Calu3 (cell line): ENCODE measurements at regions not wholly inside any gene's neighbourhood (a gene's known extent, or its start where the extent isn't known, plus 50 kb on each side); places are given as distances from the start of the nearest gene placed in this dataset.
A peak's percentile ranks its signal among the peaks of the same experiment; 100 is the strongest.

ENCODE experiments used
- BruUV-seq: library from RNA; stranded (reverse); fragments of 400-500 nt; replicated peaks from 2 replicates; lab custom pipeline; 2021; lab: Mats Ljungman, UMichigan
- CTCF ChIA-PET: fragments of 300-600 bp; sonication (Branson Sonifier 250); formaldehyde crosslinking; loops from one replicate; lab custom pipeline; 2022; ENCODE audit warnings: antibody characterized with exemption; lab: Charles Lee
- DNase-seq: peaks from one replicate; pipeline ENCODE4 v3.0.0; 2022
- H3K27ac Mint-ChIP-seq: one replicate; pipeline ENCODE4 v1.8.0; 2022; ENCODE audit warnings: mixed read lengths; ENCODE audit not compliant: unreplicated experiment
- H3K27me3 Mint-ChIP-seq: one replicate; pipeline ENCODE4 v1.8.0; 2022; ENCODE audit warnings: mixed read lengths; ENCODE audit not compliant: unreplicated experiment
- H3K36me3 Mint-ChIP-seq: one replicate; pipeline ENCODE4 v1.8.0; 2022; ENCODE audit warnings: mild to moderate bottlenecking, moderate library complexity, mixed read lengths; ENCODE audit not compliant: insufficient read depth, unreplicated experiment
- H3K4me1 Mint-ChIP-seq: one replicate; pipeline ENCODE4 v1.8.0; 2022; ENCODE audit warnings: mild to moderate bottlenecking, low read depth, mixed read lengths; ENCODE audit not compliant: unreplicated experiment
- H3K4me3 Mint-ChIP-seq: one replicate; pipeline ENCODE4 v1.8.0; 2022; ENCODE audit warnings: mild to moderate bottlenecking, low read depth, moderate library complexity, mixed read lengths; ENCODE audit not compliant: unreplicated experiment
- H3K9me3 Mint-ChIP-seq: one replicate; pipeline ENCODE4 v1.8.0; 2022; ENCODE audit warnings: low read depth, mixed read lengths; ENCODE audit not compliant: unreplicated experiment
- CTCF ChIP-seq: fragments of 200-600 bp; IDR thresholded peaks from one replicate; pipeline ENCODE4 v1.8.0; 2022; ENCODE audit warnings: antibody characterized with exemption; ENCODE audit not compliant: unreplicated experiment
- intact Hi-C: fragments of 100-400 bp; cut with micrococcal nuclease; formaldehyde crosslinking; loops from one replicate; pipeline ENCODE4 v1.10.0; 2022; ENCODE audit not compliant: unreplicated experiment

- Mint-ChIP-seq H3K9me3 (no peaks in the 10 kb centered on the region), H3K27me3 (no peaks in the 10 kb centered on the region), H3K27ac (no peak overlapping the region), H3K4me1 (no peaks in the 10 kb centered on the region), H3K4me3 (no peak overlapping the region), H3K36me3 (no peaks in the 10 kb centered on the region)
- BruUV-seq, result no TSS peak
- CTCF ChIA-PET, result no interaction called here
- no peak for DNase-seq
- intact Hi-C loops, result loop anchor here (5.0 kb wide), 1 partner anchor 218 kb away; no protein-coding TSS in a partner anchor
- no peak for TF ChIP-seq CTCF
Measured at GRCh38 chr3:81913886-81914663, 152.6 kb upstream of the GBE1 start.

GRCh38 chr3:81911221-81911620 lies 149.8 kb upstream of the GBE1 start:
- no peak for TF ChIP-seq CTCF
- Mint-ChIP-seq H3K27me3 (no peaks in the 10 kb centered on the region), H3K36me3 (no peaks in the 10 kb centered on the region), H3K4me3 (no peak overlapping the region), H3K27ac (no peak overlapping the region), H3K9me3 (no peaks in the 10 kb centered on the region), H3K4me1 (no peaks in the 10 kb centered on the region)
- intact Hi-C loops, result loop anchor here (2.0 to 5.0 kb wide), 2 partner anchors 221 to 244 kb away; no protein-coding TSS in a partner anchor
- CTCF ChIA-PET, result no interaction called here
- no TSS peak for BruUV-seq
- no peak for DNase-seq

GRCh38 chr3:81910244-81910852 lies 148.9 kb upstream of the GBE1 start:
- Mint-ChIP-seq H3K4me1 (no peaks in the 10 kb centered on the region), H3K36me3 (no peaks in the 10 kb centered on the region), H3K9me3 (no peaks in the 10 kb centered on the region), H3K27ac (no peak overlapping the region), H3K27me3 (no peaks in the 10 kb centered on the region), H3K4me3 (no peak overlapping the region)
- TF ChIP-seq CTCF, result peak; percentile 44
- CTCF ChIA-PET, result interaction anchor here (1.6 kb wide), 1 partner anchor 10 kb away, joined by 5 read pairs; no protein-coding TSS in a partner anchor
- BruUV-seq, result no TSS peak
- DNase-seq, result peak; percentile 32
- intact Hi-C loops, result loop anchor here (2.0 to 5.0 kb wide), 2 partner anchors 222 to 244 kb away; no protein-coding TSS in a partner anchor

GRCh38 chr3:81909796-81910195 lies 148.4 kb upstream of the GBE1 start:
- H3K36me3 Mint-ChIP-seq, result no peaks in the 10 kb centered on the region
- DNase-seq, result no peak
- intact Hi-C loops, result loop anchor here (2.0 to 5.0 kb wide), 2 partner anchors 223 to 243 kb away; no protein-coding TSS in a partner anchor
- no peak overlapping the region for H3K27ac Mint-ChIP-seq
- CTCF ChIA-PET, result interaction anchor here (1.6 kb wide), 1 partner anchor 9 kb away, joined by 5 read pairs; no protein-coding TSS in a partner anchor
- TF ChIP-seq CTCF, result no peak
- H3K27me3 Mint-ChIP-seq, result no peaks in the 10 kb centered on the region
- no peaks in the 10 kb centered on the region for H3K4me1 Mint-ChIP-seq
- no peak overlapping the region for H3K4me3 Mint-ChIP-seq
- H3K9me3 Mint-ChIP-seq, result no peaks in the 10 kb centered on the region
- no TSS peak for BruUV-seq
